OCI-LY3 (cell line): ENCODE measurements at regions not wholly inside any gene's neighbourhood (a gene's known extent, or its start where the extent isn't known, plus 50 kb on each side); places are given as distances from the start of the nearest gene placed in this dataset.

Experiments used
- H2AFZ ChIP-seq: fragments of 200-600, 300-600 bp; shearing (Covaris generic); 2 replicates; pipeline ENCODE4 v1.6.0; 2014; ENCODE audit warnings: antibody characterized with exemption, low read depth, low read length
- H3K27ac ChIP-seq: fragments of 200-600, 300-600 bp; sonication (generic); 2 replicates; pipeline ENCODE4 v1.5.1; 2014; ENCODE audit warnings: mild to moderate bottlenecking, low read length, moderate library complexity, mixed read lengths
- H3K27me3 ChIP-seq: fragments of 200-600, 300-600 bp; sonication (generic); 2 replicates; pipeline ENCODE4 v1.6.1; 2014; ENCODE audit warnings: low read depth, low read length, mixed read lengths
- H3K36me3 ChIP-seq: fragments of 200-600, 300-600 bp; sonication (generic); replicated peaks from 2 replicates; pipeline ENCODE3; 2014; ENCODE audit warnings: low read depth, low read length, mixed read lengths
- H3K4me1 ChIP-seq: fragments of 300-600, 200-600 bp; sonication (generic); 2 replicates; pipeline ENCODE4 v1.6.1; 2014; ENCODE audit warnings: low read length, mixed read lengths
- H3K4me2 ChIP-seq: fragments of 200-600, 300-600 bp; sonication (generic); 2 replicates; pipeline ENCODE4 v1.6.1; 2014; ENCODE audit warnings: low read length, mixed read lengths
- H3K4me3 ChIP-seq: fragments of 300-600, 200-600 bp; sonication (generic); 2 replicates; pipeline ENCODE4 v1.5.1; 2014; ENCODE audit warnings: antibody characterized with exemption, mild to moderate bottlenecking, low read length, moderate library complexity
- H3K79me2 ChIP-seq: fragments of 300-600, 200-600 bp; shearing (Covaris generic); 2 replicates; pipeline ENCODE4 v1.6.1; 2014; ENCODE audit warnings: mild to moderate bottlenecking, low read length, mixed read lengths
- H3K9ac ChIP-seq: fragments of 300-600, 200-600 bp; shearing (Covaris generic); 2 replicates; pipeline ENCODE4 v1.6.0; 2014; ENCODE audit warnings: mild to moderate bottlenecking, low read length, moderate library complexity
- H3K9me3 ChIP-seq: fragments of 200-600, 300-600 bp; shearing (Covaris generic); 2 replicates; pipeline ENCODE4 v1.6.1; 2014; ENCODE audit warnings: low read length, mixed read lengths; ENCODE audit not compliant: insufficient read depth
- H4K20me1 ChIP-seq: fragments of 200-600, 300-600 bp; sonication (generic); 2 replicates; pipeline ENCODE4 v1.6.1; 2016; ENCODE audit warnings: low read length, mixed read lengths; ENCODE audit not compliant: insufficient read depth
- EZH2phosphoT487 ChIP-seq: fragments of 200-600 bp; shearing (Covaris generic); IDR thresholded peaks from 2 replicates; pipeline ENCODE4 v1.6.1; 2018; ENCODE audit warnings: antibody characterized with exemption, mixed run types, low read depth
- TF ChIP-seq, protein P1 (sequence below): fragments of 200-600, 300-600 bp; sonication (generic); IDR thresholded peaks from 2 replicates; pipeline ENCODE4 v1.5.1; 2014; ENCODE audit warnings: antibody characterized with exemption, low read length, low read depth

GRCh38 chr7:38054199-38054598 is 123.8 kb upstream of the STARD3NL start:
- no peak overlapping the region for H3K9ac ChIP-seq
- no peak overlapping the region for H3K4me3 ChIP-seq
- peaks cover 13% of the 10 kb centered on the region for H3K27me3 ChIP-seq
- no peaks in the 10 kb centered on the region for H3K79me2 ChIP-seq
- H3K27ac ChIP-seq: no peak overlapping the region
- H3K36me3 ChIP-seq: no peaks in the 10 kb centered on the region
- TF ChIP-seq EZH2phosphoT487: no peak
- TF ChIP-seq, protein P1, sequence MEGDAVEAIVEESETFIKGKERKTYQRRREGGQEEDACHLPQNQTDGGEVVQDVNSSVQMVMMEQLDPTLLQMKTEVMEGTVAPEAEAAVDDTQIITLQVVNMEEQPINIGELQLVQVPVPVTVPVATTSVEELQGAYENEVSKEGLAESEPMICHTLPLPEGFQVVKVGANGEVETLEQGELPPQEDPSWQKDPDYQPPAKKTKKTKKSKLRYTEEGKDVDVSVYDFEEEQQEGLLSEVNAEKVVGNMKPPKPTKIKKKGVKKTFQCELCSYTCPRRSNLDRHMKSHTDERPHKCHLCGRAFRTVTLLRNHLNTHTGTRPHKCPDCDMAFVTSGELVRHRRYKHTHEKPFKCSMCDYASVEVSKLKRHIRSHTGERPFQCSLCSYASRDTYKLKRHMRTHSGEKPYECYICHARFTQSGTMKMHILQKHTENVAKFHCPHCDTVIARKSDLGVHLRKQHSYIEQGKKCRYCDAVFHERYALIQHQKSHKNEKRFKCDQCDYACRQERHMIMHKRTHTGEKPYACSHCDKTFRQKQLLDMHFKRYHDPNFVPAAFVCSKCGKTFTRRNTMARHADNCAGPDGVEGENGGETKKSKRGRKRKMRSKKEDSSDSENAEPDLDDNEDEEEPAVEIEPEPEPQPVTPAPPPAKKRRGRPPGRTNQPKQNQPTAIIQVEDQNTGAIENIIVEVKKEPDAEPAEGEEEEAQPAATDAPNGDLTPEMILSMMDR: no peak
- H3K4me2 ChIP-seq: no peak overlapping the region
- H3K4me1 ChIP-seq: no peaks in the 10 kb centered on the region
- no peak overlapping the region for H2AFZ ChIP-seq
- no peaks in the 10 kb centered on the region for H3K9me3 ChIP-seq
- H4K20me1 ChIP-seq: no peaks in the 10 kb centered on the region

DNA sequence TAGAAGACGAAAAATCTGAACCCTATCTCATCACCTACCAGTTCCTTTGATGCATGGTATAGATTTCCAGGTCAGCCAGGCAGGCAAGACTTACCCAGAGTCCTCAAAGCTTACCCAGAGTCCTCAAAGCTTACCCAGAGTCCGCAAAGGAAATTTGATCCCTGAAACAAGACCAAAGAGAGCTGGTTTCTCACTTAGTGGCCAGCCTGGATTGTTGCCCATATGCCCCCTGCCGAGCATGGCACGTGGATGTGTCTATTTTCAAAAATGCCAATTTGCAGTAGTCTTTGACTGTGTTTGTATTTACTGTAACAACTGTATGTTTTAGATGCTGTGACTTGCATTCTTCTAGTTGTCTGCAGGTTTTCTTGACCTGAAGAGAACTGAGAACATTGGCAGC is 120.2 kb upstream of the STARD3NL start:
- H3K36me3 ChIP-seq: no peaks in the 10 kb centered on the region
- no peak overlapping the region for H2AFZ ChIP-seq
- H4K20me1 ChIP-seq: no peaks in the 10 kb centered on the region
- H3K9me3 ChIP-seq: no peaks in the 10 kb centered on the region
- no peak overlapping the region for H3K4me2 ChIP-seq
- H3K79me2 ChIP-seq: no peaks in the 10 kb centered on the region
- peaks cover 20% of the 10 kb centered on the region for H3K27me3 ChIP-seq
- H3K4me1 ChIP-seq: no peaks in the 10 kb centered on the region
- H3K9ac ChIP-seq: no peak overlapping the region
- TF ChIP-seq, protein P1: no peak
- no peak for TF ChIP-seq EZH2phosphoT487
- H3K27ac ChIP-seq: no peak overlapping the region
- H3K4me3 ChIP-seq: no peak overlapping the region

DNA sequence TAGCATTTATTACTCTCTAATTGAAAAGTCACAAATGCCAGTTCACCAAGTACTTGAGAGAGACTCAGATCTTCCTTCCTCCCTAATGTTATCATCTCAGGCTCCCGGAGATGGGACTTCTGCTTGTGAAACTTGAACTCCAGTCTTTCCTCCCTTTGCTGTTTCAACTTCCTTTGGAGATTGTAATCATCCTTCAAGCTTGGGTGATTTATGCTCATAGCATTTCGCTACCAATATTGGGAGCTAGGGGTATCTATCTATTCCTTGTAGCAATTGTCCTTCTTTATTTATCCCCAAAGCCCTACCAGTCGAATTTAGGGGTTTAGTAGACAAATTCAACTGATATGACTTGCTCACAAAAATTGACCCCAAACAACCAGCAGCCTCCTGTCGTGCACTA is 117.9 kb upstream of the STARD3NL start:
- Histone ChIP-seq H3K36me3 (no peaks in the 10 kb centered on the region), H3K4me3 (no peak overlapping the region), H3K79me2 (no peaks in the 10 kb centered on the region), H3K4me1 (no peaks in the 10 kb centered on the region), H3K27me3 (peaks cover 19% of the 10 kb centered on the region; the same call in 1 of the 2 replicates), H3K9me3 (no peaks in the 10 kb centered on the region), H3K9ac (no peak overlapping the region), H3K4me2 (no peak overlapping the region), H3K27ac (no peak overlapping the region), H4K20me1 (no peaks in the 10 kb centered on the region), H2AFZ (no peak overlapping the region)
- TF ChIP-seq, protein P1: no peak
- TF ChIP-seq EZH2phosphoT487: no peak

DNA sequence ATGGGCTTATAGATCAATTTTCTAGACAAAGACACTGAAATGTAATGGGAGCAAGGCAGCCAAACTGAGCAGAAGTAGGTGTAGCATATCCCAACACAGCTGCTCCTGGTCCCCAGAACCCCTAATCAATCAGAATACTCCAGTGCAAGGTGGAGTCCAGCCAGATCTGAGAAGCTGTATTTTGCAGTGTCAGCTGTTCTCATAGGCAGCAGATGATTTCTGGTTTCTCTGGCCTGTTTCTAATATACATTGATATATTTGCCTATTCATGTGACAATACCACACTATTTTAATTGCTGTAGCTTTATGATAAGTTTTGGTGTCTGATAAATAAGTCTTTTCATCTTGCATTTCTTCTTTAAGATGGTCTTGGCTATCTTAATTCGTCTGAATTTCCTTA is 117.4 kb upstream of the STARD3NL start:
- Histone ChIP-seq H3K79me2 (no peaks in the 10 kb centered on the region), H3K27me3 (peaks cover 19% of the 10 kb centered on the region; the same call in 1 of the 2 replicates), H3K4me3 (no peak overlapping the region), H3K27ac (no peak overlapping the region), H3K36me3 (no peaks in the 10 kb centered on the region), H4K20me1 (no peaks in the 10 kb centered on the region), H3K4me2 (no peak overlapping the region), H3K4me1 (no peaks in the 10 kb centered on the region), H2AFZ (no peak overlapping the region), H3K9ac (no peak overlapping the region), H3K9me3 (no peaks in the 10 kb centered on the region)
- TF ChIP-seq, protein P1: no peak
- TF ChIP-seq EZH2phosphoT487: no peak
